CD14-positive monocyte (primary cell): ENCODE measurements at regions not wholly inside any gene's neighbourhood (a gene's known extent, or its start where the extent isn't known, plus 50 kb on each side); places are given as distances from the start of the nearest gene placed in this dataset.

Source experiments
- DNase-seq, 3 donors: peaks; one replicate each; pipeline ENCODE4 v3.0.0-alpha.2; 2011 to 2022
- H2AFZ ChIP-seq: 2 replicates; pipeline ENCODE4 v1.6.0; 2012; ENCODE audit warnings: mild to moderate bottlenecking, low read depth, low read length, inconsistent platforms; ENCODE audit not compliant: insufficient read depth, poor library complexity, severe bottlenecking
- H3K27ac ChIP-seq, 2 donors: 1 replicate in 1 of 2; 2 replicates in 1 of 2; pipeline ENCODE4 v1.5.1; 2012 to 2013; ENCODE audit warnings: low read length in 2 of 2, control low read depth in 1 of 2, inconsistent platforms in 1 of 2, low read depth in 1 of 2, mild to moderate bottlenecking in 1 of 2
- H3K27me3 ChIP-seq, 2 donors: one replicate each; pipeline versions ENCODE4 v1.6.0 to v1.6.1; 2011 to 2013; ENCODE audit warnings: low read length in 2 of 2; ENCODE audit not compliant: control insufficient read depth in 2 of 2, insufficient read depth in 2 of 2
- H3K36me3 ChIP-seq, 2 donors: replicated peaks in 1 of 2; 1 replicate in 1 of 2; 2 replicates in 1 of 2; pipeline versions ENCODE4 v1.5.1 to v1.6.1; 2012 to 2013; ENCODE audit warnings: low read length in 2 of 2, control low read depth in 1 of 2, inconsistent platforms in 1 of 2, mild to moderate bottlenecking in 1 of 2; ENCODE audit not compliant: insufficient read depth in 2 of 2, control insufficient read depth in 1 of 2
- H3K4me1 ChIP-seq, 2 donors: 1 replicate in 1 of 2; 2 replicates in 1 of 2; pipeline versions ENCODE4 v1.5.1 to v1.6.1; 2012 to 2013; ENCODE audit warnings: low read length in 2 of 2, control low read depth in 1 of 2, inconsistent platforms in 1 of 2, mild to moderate bottlenecking in 1 of 2, moderate library complexity in 1 of 2; ENCODE audit not compliant: insufficient read depth in 2 of 2, control insufficient read depth in 1 of 2
- H3K4me2 ChIP-seq: replicated peaks from 2 replicates; pipeline ENCODE3; 2012; ENCODE audit warnings: low read length, moderate library complexity, mild to moderate bottlenecking; ENCODE audit not compliant: poor library complexity, severe bottlenecking; ENCODE audit errors: extremely low read depth
- H3K4me3 ChIP-seq, 3 experiments: fragments of 200-600 bp in 1 of 3; sonication (generic) in 1 of 3; replicated peaks in 1 of 3; 1 replicate in 2 of 3; 2 replicates in 1 of 3; pipeline ENCODE4 v1.5.1; 2011 to 2013; ENCODE audit warnings: low read length in 3 of 3, mild to moderate bottlenecking in 3 of 3, control low read depth in 2 of 3, low read depth in 2 of 3, inconsistent platforms in 1 of 3, moderate library complexity in 1 of 3
- H3K79me2 ChIP-seq: 2 replicates; pipeline ENCODE4 v1.6.0; 2012; ENCODE audit warnings: mild to moderate bottlenecking, control low read depth, inconsistent platforms, low read length, moderate library complexity; ENCODE audit not compliant: insufficient read depth
- H3K9ac ChIP-seq: 2 replicates; pipeline ENCODE4 v1.6.0; 2017; ENCODE audit warnings: low read length, mild to moderate bottlenecking; ENCODE audit not compliant: insufficient read depth, poor library complexity, severe bottlenecking
- H3K9me3 ChIP-seq, 2 donors: replicated peaks in 1 of 2; 1 replicate in 1 of 2; 2 replicates in 1 of 2; pipeline versions ENCODE4 v1.5.1 to v1.6.1; 2012 to 2013; ENCODE audit warnings: low read length in 2 of 2, control low read depth in 1 of 2; ENCODE audit not compliant: control insufficient read depth in 1 of 2, insufficient read depth in 1 of 2
- H4K20me1 ChIP-seq: 2 replicates; pipeline ENCODE4 v1.6.0; 2012; ENCODE audit warnings: mild to moderate bottlenecking, low read length, control low read depth, moderate library complexity; ENCODE audit not compliant: insufficient read depth
- H3K27ac Mint-ChIP-seq, 7 donors: one replicate each; pipeline ENCODE4 v1.8.0; 2020; ENCODE audit warnings: mild to moderate bottlenecking in 7 of 7, mixed read lengths in 7 of 7, moderate library complexity in 6 of 7, inconsistent platforms in 2 of 7
- H3K27me3 Mint-ChIP-seq, 3 donors: one replicate each; pipeline ENCODE4 v1.8.0; 2021 to 2022; ENCODE audit warnings: low read depth in 3 of 3, mild to moderate bottlenecking in 3 of 3, mixed read lengths in 3 of 3, moderate library complexity in 3 of 3, inconsistent platforms in 1 of 3
- H3K36me3 Mint-ChIP-seq, 2 donors: one replicate each; pipeline ENCODE4 v1.8.0; 2020; ENCODE audit warnings: mixed read lengths in 2 of 2, inconsistent platforms in 1 of 2, mild to moderate bottlenecking in 1 of 2
- H3K4me1 Mint-ChIP-seq: one replicate; pipeline ENCODE4 v1.8.0; 2020; ENCODE audit warnings: mild to moderate bottlenecking, mixed read lengths
- H3K4me3 Mint-ChIP-seq, 2 donors: one replicate each; pipeline ENCODE4 v1.8.0; 2020; ENCODE audit warnings: mild to moderate bottlenecking in 2 of 2, mixed read lengths in 2 of 2, moderate library complexity in 1 of 2
- H3K9me3 Mint-ChIP-seq, 7 donors: one replicate each; pipeline ENCODE4 v1.8.0; 2020 to 2022; ENCODE audit warnings: mixed read lengths in 7 of 7, mild to moderate bottlenecking in 6 of 7, moderate library complexity in 6 of 7, inconsistent platforms in 2 of 7
- CTCF ChIP-seq: fragments of 200-600 bp; IDR thresholded peaks from one replicate; pipeline ENCODE4 v1.8.0; 2022; ENCODE audit warnings: antibody characterized with exemption, mild to moderate bottlenecking
- WGBS: methylation state at CpG from one replicate; pipeline ENCODE4 v1.1.5; 2013; ENCODE audit warnings: missing lambda C conversion rate; ENCODE audit not compliant: insufficient coverage; 5-methylcytosine and 5-hydroxymethylcytosine counted together
- intact Hi-C, 2 donors: fragments of 100-400 bp; cut with micrococcal nuclease; formaldehyde crosslinking; loops; one replicate each; pipeline versions ENCODE4 v1.15.0 to v1.15.1; 2023

GRCh38 chr14:51422704-51423103 is 182.7 kb downstream of the TMX1 start:
- H3K4me1 ChIP-seq, result no peaks in the 10 kb centered on the region
- H3K9ac ChIP-seq, result no peak overlapping the region
- H3K4me3 ChIP-seq, result no peak overlapping the region
- Mint-ChIP-seq H3K27me3 (peaks cover 0 to 3% (median 0%) of the 10 kb centered on the region in 3 donors), H3K9me3 (peaks cover 6 to 20% (median 16%) of the 10 kb centered on the region in 7 donors), H3K27ac (no peak overlapping the region), H3K4me1 (no peaks in the 10 kb centered on the region), H3K36me3 (no peaks in the 10 kb centered on the region), H3K4me3 (no peak overlapping the region)
- H2AFZ ChIP-seq, result no peak overlapping the region
- H3K27ac ChIP-seq, result no peak overlapping the region
- intact Hi-C loops, result no loop called here
- H3K4me2 ChIP-seq, result no peak overlapping the region
- H3K27me3 ChIP-seq, result no peaks in the 10 kb centered on the region
- DNase-seq, result no peak
- no peak for TF ChIP-seq CTCF
- no peaks in the 10 kb centered on the region for H3K36me3 ChIP-seq
- peaks cover 18 to 21% of the 10 kb centered on the region in 2 donors for H3K9me3 ChIP-seq
- H3K79me2 ChIP-seq, result no peaks in the 10 kb centered on the region
- no peaks in the 10 kb centered on the region for H4K20me1 ChIP-seq
- WGBS, result 92% methylated on average over 2 of the region's 3 CpGs

- H3K9me3 Mint-ChIP-seq, result peaks cover under 1 to 12% (median 9%) of the 10 kb centered on the region in 7 donors
- no peak for TF ChIP-seq CTCF
- H3K4me3 ChIP-seq, result no peak overlapping the region
- peaks cover 8 to 13% of the 10 kb centered on the region in 2 donors for H3K9me3 ChIP-seq
- H3K4me3 Mint-ChIP-seq, result no peak overlapping the region
- WGBS, result no CpG with 5 or more reads among the region's 3 CpGs
- no peaks in the 10 kb centered on the region for H3K4me1 Mint-ChIP-seq
- no peak for DNase-seq
- intact Hi-C loops, result no loop called here
- no peaks in the 10 kb centered on the region for H3K4me1 ChIP-seq
- no peak overlapping the region for H3K9ac ChIP-seq
- no peaks in the 10 kb centered on the region for H4K20me1 ChIP-seq
- H3K36me3 Mint-ChIP-seq, result no peaks in the 10 kb centered on the region
- H3K27me3 ChIP-seq, result no peaks in the 10 kb centered on the region
- peaks cover 0 to 2% (median 0%) of the 10 kb centered on the region in 3 donors for H3K27me3 Mint-ChIP-seq
- H3K79me2 ChIP-seq, result no peaks in the 10 kb centered on the region
- H3K27ac Mint-ChIP-seq, result no peak overlapping the region
- no peak overlapping the region for H3K27ac ChIP-seq
- H3K36me3 ChIP-seq, result no peaks in the 10 kb centered on the region
- H2AFZ ChIP-seq, result no peak overlapping the region
- H3K4me2 ChIP-seq, result no peak overlapping the region
Measured at GRCh38 chr14:51424041-51424440, 184.0 kb downstream of the TMX1 start.
